Panc1 (cell line): ENCODE measurements at regions not wholly inside any gene's neighbourhood (a gene's known extent, or its start where the extent isn't known, plus 50 kb on each side); places are given as distances from the start of the nearest gene placed in this dataset.

Experiments used
- ATAC-seq: fragments of 200-7000 bp; cut with Tn5 transposase; 2 replicates; pipeline ENCODE4 v1.9.1; 2020; ENCODE audit warnings: mild to moderate bottlenecking, moderate library complexity
- BruUV-seq: library from RNA; stranded (reverse); fragments of 400-500 nt; replicated peaks from 2 replicates; lab custom pipeline; 2021; lab: Mats Ljungman, UMichigan
- CTCF ChIA-PET: fragments of 300-600 bp; sonication (Branson Sonifier 250); formaldehyde crosslinking; loops from one replicate; lab custom pipeline; 2022; ENCODE audit warnings: antibody characterized with exemption; lab: Charles Lee
- POLR2A ChIA-PET: fragments of 300-600 bp; sonication (Branson Sonifier 250); formaldehyde crosslinking; loops from one replicate; lab custom pipeline; 2022; ENCODE audit warnings: antibody characterized with exemption; lab: Charles Lee
- DNase-seq: peaks from one replicate; pipeline ENCODE4 v3.0.0-alpha.2; 2010; ENCODE audit warnings: low read depth, low spot score
- H3K27ac ChIP-seq: 2 replicates; pipeline ENCODE4 v1.5.1; 2011; ENCODE audit warnings: mild to moderate bottlenecking, low read length, inconsistent platforms
- H3K27me3 ChIP-seq: fragments of 200-500 bp; sonication (Bioruptor generic); 2 replicates; pipeline ENCODE4 v1.6.0; 2014; ENCODE audit warnings: low read length, inconsistent platforms; ENCODE audit not compliant: control insufficient read depth, insufficient read depth
- H3K36me3 ChIP-seq: fragments of 200-500 bp; sonication (Bioruptor generic); 2 replicates; pipeline ENCODE4 v1.5.1; 2014; ENCODE audit warnings: inconsistent platforms, mild to moderate bottlenecking, low read length, moderate library complexity; ENCODE audit not compliant: control insufficient read depth, insufficient read depth
- H3K4me1 ChIP-seq: 2 replicates; pipeline ENCODE4 v1.5.1; 2011; ENCODE audit warnings: inconsistent platforms, mild to moderate bottlenecking, low read length, moderate library complexity; ENCODE audit not compliant: control insufficient read depth, insufficient read depth
- H3K4me3 ChIP-seq, 2 experiments: 2 replicates each; pipeline ENCODE4 v1.5.1; 2011 to 2012; ENCODE audit warnings: low read depth in 2 of 2, low read length in 2 of 2, mild to moderate bottlenecking in 2 of 2, inconsistent platforms in 1 of 2, moderate library complexity in 1 of 2
- H3K9me3 ChIP-seq: fragments of 200-500 bp; sonication (Bioruptor generic); 2 replicates; pipeline ENCODE4 v1.5.1; 2014; ENCODE audit warnings: low read depth, mild to moderate bottlenecking, inconsistent platforms, low read length, moderate library complexity; ENCODE audit not compliant: control insufficient read depth, insufficient read depth
- CTCF ChIP-seq: fragments of 450-650 bp; IDR thresholded peaks from 2 replicates; pipeline ENCODE4 v1.5.1; 2017; ENCODE audit warnings: mild to moderate bottlenecking
- POLR2AphosphoS5 ChIP-seq: IDR thresholded peaks from 2 replicates; pipeline ENCODE4 v1.6.1; 2012; ENCODE audit warnings: mild to moderate bottlenecking, low read depth, low read length, moderate library complexity
- REST ChIP-seq, 2 experiments: IDR thresholded peaks; 2 replicates each; pipeline ENCODE4 v1.6.1; 2011 to 2012; ENCODE audit warnings: low read depth in 2 of 2, control low read depth in 1 of 2, low read length in 1 of 2, mild to moderate bottlenecking in 1 of 2, moderate library complexity in 1 of 2; ENCODE audit not compliant: insufficient read depth in 1 of 2
- SIN3A ChIP-seq: IDR thresholded peaks from 2 replicates; pipeline ENCODE4 v1.6.1; 2012; ENCODE audit warnings: low read depth, mild to moderate bottlenecking, low read length, moderate library complexity, borderline replicate concordance; ENCODE audit not compliant: insufficient read depth
- TCF7L2 ChIP-seq: IDR thresholded peaks from 2 replicates; pipeline ENCODE4 v1.6.1; 2011; ENCODE audit warnings: mild to moderate bottlenecking, low read depth, low read length, inconsistent platforms
- in situ Hi-C: cut with HindIII; loops from 2 replicates; pipeline ENCODE4 v1.10.0; 2016; ENCODE audit warnings: low sequenced_read_pairs, low pct_unique_long_range_greater_than_20kb
- intact Hi-C: fragments of 100-400 bp; cut with micrococcal nuclease; formaldehyde crosslinking; loops from one replicate; pipeline ENCODE4 v1.10.0; 2022; ENCODE audit not compliant: unreplicated experiment

GRCh38 chr7:21305455-21306235 lies 122.2 kb upstream of the SP4 start:
- Histone ChIP-seq H3K9me3 (no peaks in the 10 kb centered on the region), H3K27me3 (no peaks in the 10 kb centered on the region), H3K36me3 (no peaks in the 10 kb centered on the region), H3K4me1 (no peaks in the 10 kb centered on the region), H3K4me3 (no peak overlapping the region), H3K27ac (no peak overlapping the region)
- intact Hi-C loops = no loop called here
- POLR2A ChIA-PET = no interaction called here
- CTCF ChIA-PET = no interaction called here
- ATAC-seq = no peak
- DNase-seq = no peak
- in situ Hi-C loops = no loop called here
- TF ChIP-seq POLR2AphosphoS5 (no peak), TCF7L2 (no peak), REST (IDR thresholded peaks at IDR 0.05; ENCODE audit: insufficient read depth in 1 of 2, low read depth in 2 of 2, low read length in 1 of 2) (no peak), CTCF (no peak), SIN3A (no peak)
- no TSS peak for BruUV-seq

- ChIA-PET CTCF (no interaction called here), POLR2A (no interaction called here)
- no TSS peak for BruUV-seq
- TF ChIP-seq TCF7L2 (no peak), REST (IDR thresholded peaks at IDR 0.05; ENCODE audit: insufficient read depth in 1 of 2, low read depth in 2 of 2, low read length in 1 of 2) (no peak), CTCF (no peak), SIN3A (no peak), POLR2AphosphoS5 (no peak)
- H3K9me3 ChIP-seq = no peaks in the 10 kb centered on the region
- intact Hi-C loops = no loop called here
- H3K4me3 ChIP-seq = no peak overlapping the region
- no peak for ATAC-seq
- DNase-seq = no peak
- H3K27me3 ChIP-seq = no peaks in the 10 kb centered on the region
- no peaks in the 10 kb centered on the region for H3K4me1 ChIP-seq
- H3K27ac ChIP-seq = no peak overlapping the region
- in situ Hi-C loops = no loop called here
- no peaks in the 10 kb centered on the region for H3K36me3 ChIP-seq
Measured at GRCh38 chr7:21314954-21315353, 112.9 kb upstream of the SP4 start.
